ENCODE measurements at regions not wholly inside any gene's neighbourhood (a gene's known extent, or its start where the extent isn't known, plus 50 kb on each side); places are given as distances from the start of the nearest gene placed in this dataset.

- TF ChIP-seq CTCF (IDR thresholded peaks at IDR 0.05) (no peak), POLR2A (IDR thresholded peaks at IDR 0.05) (no peak)
Observed at GRCh38 chr10:24149640-24150039, 59.3 kb upstream of the KIAA1217 start.

All from body of pancreas (tissue), 4 donors.